GM12878 (cell line): ENCODE measurements at regions not wholly inside any gene's neighbourhood (a gene's known extent, or its start where the extent isn't known, plus 50 kb on each side); places are given as distances from the start of the nearest gene placed in this dataset.

Experiments
- ATAC-seq: fragments of 200-7000 bp; cut with Tn5 transposase; 3 replicates; pipeline ENCODE4 v1.9.1; 2020; ENCODE audit warnings: mild to moderate bottlenecking, moderate library complexity
- BruUV-seq: library from RNA; stranded (reverse); fragments of 400-500 nt; replicated peaks from 2 replicates; lab custom pipeline; 2021; lab: Mats Ljungman, UMichigan
- CTCF ChIA-PET: fragments of 300-600 bp; sonication (Branson Sonifier 250); formaldehyde crosslinking; extraction: SDS; loops from one replicate; lab custom pipeline; 2021; ENCODE audit warnings: inconsistent platforms; lab: Yijun Ruan, JAX
- POLR2A ChIA-PET: fragments of 350-600 bp; formaldehyde crosslinking; extraction: SDS; loops from one replicate; lab custom pipeline; 2021; ENCODE audit warnings: inconsistent platforms; lab: Charles Lee
- RAD21 ChIA-PET: fragments of 300-600 bp; sonication (Branson Sonifier 250); formaldehyde crosslinking; loops from one replicate; lab custom pipeline; 2023; ENCODE audit warnings: antibody characterized with exemption; ENCODE audit not compliant: unreplicated experiment; lab: Charles Lee
- SMC1A ChIA-PET: fragments of 300-600 bp; sonication (Branson Sonifier 250); formaldehyde crosslinking; loops from one replicate; lab custom pipeline; 2023; ENCODE audit not compliant: unreplicated experiment, uncharacterized antibody; lab: Charles Lee
- DNase-seq: peaks from one replicate; pipeline ENCODE4 v3.0.0-alpha.2; 2011; ENCODE audit warnings: low read depth, low spot score
- FAIRE-seq: peaks from 3 replicates; lab custom pipeline; 2011; peaks lifted over from hg19 to GRCh38; lab: Jason Lieb, UNC
- H2AFZ ChIP-seq: 2 replicates; pipeline ENCODE4 v1.6.0; 2011; ENCODE audit warnings: low read depth, low read length, control low read depth; ENCODE audit not compliant: control insufficient read depth
- H3K27ac ChIP-seq: 2 replicates; pipeline ENCODE4 v1.5.1; 2011; ENCODE audit warnings: control low read depth; ENCODE audit not compliant: control insufficient read depth, insufficient read depth
- H3K27me3 ChIP-seq, 2 experiments: replicated peaks in 1 of 2; 2 replicates each; pipeline versions ENCODE4 v1.6.0 to v1.6.1; 2011; ENCODE audit warnings: low read length in 1 of 2; ENCODE audit not compliant: control insufficient read depth in 2 of 2, insufficient read depth in 2 of 2
- H3K36me3 ChIP-seq, 2 experiments: 2 replicates each; pipeline ENCODE4 v1.5.1; 2011; ENCODE audit warnings: low read length in 1 of 2; ENCODE audit not compliant: control insufficient read depth in 2 of 2, insufficient read depth in 2 of 2
- H3K4me1 ChIP-seq: 2 replicates; pipeline ENCODE4 v1.6.1; 2011; ENCODE audit warnings: mild to moderate bottlenecking, low read length, moderate library complexity, mixed read lengths; ENCODE audit not compliant: control insufficient read depth, insufficient read depth
- H3K4me2 ChIP-seq: 2 replicates; pipeline ENCODE4 v1.6.0; 2011; ENCODE audit warnings: control low read depth; ENCODE audit not compliant: control insufficient read depth, insufficient read depth
- H3K4me3 ChIP-seq: fragments of 200-600 bp; sonication (generic); 2 replicates; pipeline ENCODE4 v1.5.1; 2016
- H3K79me2 ChIP-seq: 2 replicates; pipeline ENCODE4 v1.6.0; 2011; ENCODE audit warnings: low read length; ENCODE audit not compliant: control insufficient read depth, insufficient read depth
- H3K9ac ChIP-seq: 2 replicates; pipeline ENCODE4 v1.8.0; 2011; ENCODE audit warnings: low read length, control low read depth, mixed read lengths; ENCODE audit not compliant: control insufficient read depth, insufficient read depth
- H3K9me3 ChIP-seq: replicated peaks from 3 replicates; pipeline ENCODE4 v1.5.1; 2011; ENCODE audit warnings: mild to moderate bottlenecking, low read length; ENCODE audit not compliant: control insufficient read depth, insufficient read depth
- H4K20me1 ChIP-seq: 2 replicates; pipeline ENCODE4 v1.6.0; 2011; ENCODE audit not compliant: control insufficient read depth, insufficient read depth
- CHD1 ChIP-seq: IDR thresholded peaks from 2 replicates; pipeline ENCODE4 v1.6.1; 2012; ENCODE audit warnings: low read depth, low read length, improper control_type of control experiment
- CREB1 ChIP-seq: IDR thresholded peaks from 2 replicates; pipeline ENCODE4 v1.6.1; 2012; ENCODE audit warnings: low read depth, mild to moderate bottlenecking, inconsistent platforms
- FOS ChIP-seq: IDR thresholded peaks from 3 replicates; pipeline ENCODE4 v1.6.1; 2011; ENCODE audit warnings: borderline replicate concordance; ENCODE audit not compliant: insufficient read length; ENCODE audit errors: extremely low read depth
- HCFC1 ChIP-seq: fragments of 150-350 bp; IDR thresholded peaks from 2 replicates; pipeline ENCODE4 v1.6.1; 2014; ENCODE audit warnings: low read length
- IKZF1 ChIP-seq: fragments of 450-650 bp; conservative IDR thresholded peaks from 2 replicates; pipeline ENCODE4 v1.6.1; 2017; ENCODE audit warnings: antibody characterized with exemption, mild to moderate bottlenecking
- IKZF2 ChIP-seq, 2 experiments: fragments of 450-650 bp; IDR thresholded peaks; 2 replicates each; pipeline ENCODE4 v1.6.1; 2017; ENCODE audit warnings: mild to moderate bottlenecking in 2 of 2, moderate library complexity in 2 of 2
- JUND ChIP-seq: IDR thresholded peaks from 2 replicates; pipeline ENCODE4 v1.6.1; 2012; ENCODE audit warnings: low read depth, mild to moderate bottlenecking, low read length, improper control_type of control experiment, moderate library complexity
- MEF2B ChIP-seq: fragments of 450-650 bp; IDR thresholded peaks from 2 replicates; pipeline ENCODE4 v1.6.1; 2018; ENCODE audit warnings: mild to moderate bottlenecking, moderate library complexity; ENCODE audit not compliant: partially characterized antibody, poor library complexity, severe bottlenecking
- PML ChIP-seq: IDR thresholded peaks from 2 replicates; pipeline ENCODE4 v1.6.1; 2012; ENCODE audit warnings: low read length, inconsistent platforms
- POLR2AphosphoS5 ChIP-seq: IDR thresholded peaks from 2 replicates; pipeline ENCODE4 v1.6.1; 2011; ENCODE audit warnings: mild to moderate bottlenecking, low read length, inconsistent platforms
- SMAD1 ChIP-seq: fragments of 450-650 bp; IDR thresholded peaks from 2 replicates; pipeline ENCODE4 v1.6.1; 2018; ENCODE audit warnings: mild to moderate bottlenecking, low read depth; ENCODE audit not compliant: partially characterized antibody
- SP1 ChIP-seq: IDR thresholded peaks from one replicate; pipeline ENCODE4 v1.6.1; 2011; ENCODE audit warnings: low read depth, low read length
- ZBED1 ChIP-seq: IDR thresholded peaks from 2 replicates; pipeline ENCODE4 v1.6.1; 2016; ENCODE audit warnings: borderline replicate concordance
- WGBS: methylation state at CpG from one replicate; pipeline ENCODE4 v1.1.6; 2016; ENCODE audit warnings: low lambda C conversion rate; ENCODE audit not compliant: insufficient replicate concordance, insufficient coverage; ENCODE audit errors: missing lambda C conversion rate; 5-methylcytosine and 5-hydroxymethylcytosine counted together
- in situ Hi-C: fragments of 300-500 bp; cut with MboI; formaldehyde crosslinking; loops from 9 replicates; pipeline ENCODE4 v1.14.3; 2018; ENCODE audit warnings: mixed read lengths
- intact Hi-C: fragments of 100-400 bp; cut with micrococcal nuclease; formaldehyde crosslinking; loops from one replicate; pipeline ENCODE4 v1.14.2; 2022; ENCODE audit not compliant: unreplicated experiment
- TF ChIP-seq, protein P1 (sequence below): fragments of 450-650 bp; IDR thresholded peaks from 2 replicates; pipeline ENCODE4 v1.6.1; 2018; ENCODE audit warnings: mild to moderate bottlenecking, low read depth, moderate library complexity; ENCODE audit not compliant: partially characterized antibody

DNA sequence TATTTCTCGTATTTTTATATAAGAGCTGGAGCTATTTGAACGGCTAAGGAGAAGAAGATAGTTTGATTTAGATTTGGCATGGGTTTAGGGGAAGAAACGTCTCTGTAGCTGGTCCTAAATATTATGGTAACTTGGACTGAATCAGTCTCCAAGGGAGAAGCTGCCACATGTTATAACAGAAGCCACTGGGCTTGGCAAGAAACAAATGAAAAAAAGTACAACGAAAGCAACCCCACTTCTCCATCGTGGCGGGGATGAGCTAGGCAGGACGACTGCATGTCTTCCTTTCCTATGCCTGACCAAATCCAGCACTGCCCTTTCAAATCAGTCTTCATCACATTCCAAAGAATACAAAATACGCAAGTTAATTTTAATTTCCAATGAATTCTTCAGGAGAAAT, 196.7 kb upstream of the KLF14 start:
- SMC1A ChIA-PET = interaction anchor here (0.7 to 5.8 kb wide), 8 partner anchors 12 to 77 kb away, joined by 3 to 38 read pairs (median 5); no protein-coding TSS in a partner anchor
- H3K9me3 ChIP-seq = no peaks in the 10 kb centered on the region
- DNase-seq (no peak), FAIRE-seq (no peak), ATAC-seq (no peak)
- RAD21 ChIA-PET = interaction anchor here (1.9 kb wide), 1 partner anchor 34 kb away, joined by 5 read pairs; no protein-coding TSS in a partner anchor
- peaks cover 8% of the 10 kb centered on the region for H4K20me1 ChIP-seq
- in situ Hi-C loops = no loop called here
- 0 out of 2 replicates have a peak, but pooled peaks have one; percentile 18 for TF ChIP-seq POLR2AphosphoS5
- no peak for TF ChIP-seq CREB1
- TF ChIP-seq, all 136 proteins: peak for 1
- TSS peak; percentile 1 for BruUV-seq
- POLR2A ChIA-PET = interaction anchor here (0.8 to 3.3 kb wide), 2 partner anchors 14 to 28 kb away, joined by 3 to 10 read pairs; no protein-coding TSS in a partner anchor
- Histone ChIP-seq H3K4me3 (no peak overlapping the region), H3K27me3 (no peaks in the 10 kb centered on the region), H2AFZ (no peak overlapping the region), H3K4me1 (peaks cover 8% of the 10 kb centered on the region), H3K9ac (no peak overlapping the region), H3K79me2 (peaks cover 85% of the 10 kb centered on the region), H3K36me3 (peaks cover 13 to 26% of the 10 kb centered on the region in 2 experiments), H3K27ac (peak overlapping the region; percentile 32), H3K4me2 (no peak overlapping the region; the same call in 1 of the 2 replicates)
- CTCF ChIA-PET = interaction anchor here (0.9 to 2.4 kb wide), 8 partner anchors 9 to 33 kb away, joined by 3 to 8 read pairs (median 4); no protein-coding TSS in a partner anchor
- intact Hi-C loops = no loop called here
- 26% methylated on average over 8 of the region's 8 CpGs for WGBS

DNA sequence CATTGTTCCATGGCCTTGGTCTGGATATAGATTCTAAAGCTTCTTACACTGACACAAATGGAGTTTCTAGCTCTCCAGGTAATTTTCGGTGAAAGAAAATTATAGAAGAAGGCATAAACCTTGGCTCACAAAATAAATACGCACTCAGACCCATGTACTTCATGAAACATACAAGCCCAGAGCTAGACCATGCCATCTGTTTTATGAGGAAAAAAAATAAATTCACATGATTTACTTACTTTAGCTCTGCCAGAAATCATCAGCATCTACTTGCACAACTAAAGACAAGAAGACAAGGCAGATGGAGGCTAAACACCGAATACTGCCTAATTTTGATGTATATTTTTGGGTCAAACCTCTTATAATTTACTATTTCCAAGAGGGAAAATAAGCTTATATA, 197.4 kb upstream of the KLF14 start:
- ATAC-seq (no peak), FAIRE-seq (no peak), DNase-seq (no peak)
- Histone ChIP-seq H2AFZ (no peak overlapping the region), H3K79me2 (peaks cover 86% of the 10 kb centered on the region), H3K27ac (no peak overlapping the region), H4K20me1 (peaks cover 4% of the 10 kb centered on the region; the same call in 1 of the 2 replicates), H3K4me1 (peaks cover 3% of the 10 kb centered on the region), H3K4me2 (no peak overlapping the region), H3K36me3 (peaks cover 18 to 27% of the 10 kb centered on the region in 2 experiments), H3K4me3 (no peak overlapping the region), H3K9me3 (no peaks in the 10 kb centered on the region), H3K9ac (no peak overlapping the region), H3K27me3 (no peaks in the 10 kb centered on the region)
- 100% methylated on average over 3 of the region's 3 CpGs for WGBS
- BruUV-seq = no TSS peak
- ChIA-PET RAD21 (interaction anchor here (1.9 kb wide), 1 partner anchor 34 kb away, joined by 5 read pairs; no protein-coding TSS in a partner anchor), SMC1A (interaction anchor here (0.7 to 5.8 kb wide), 9 partner anchors 10 to 58 kb away, joined by 3 to 38 read pairs (median 4); no protein-coding TSS in a partner anchor), CTCF (interaction anchor here (0.9 to 2.4 kb wide), 9 partner anchors 10 to 109 kb away, joined by 3 to 8 read pairs (median 5); no protein-coding TSS in a partner anchor), POLR2A (interaction anchor here (3.3 kb wide), 1 partner anchor 13 kb away, joined by 10 read pairs; no protein-coding TSS in a partner anchor)
- intact Hi-C loops (no loop called here), in situ Hi-C loops (no loop called here)
- TF ChIP-seq PML = no peak
- TF ChIP-seq ZBED1 = no peak
- TF ChIP-seq SP1 = no peak
- TF ChIP-seq JUND = no peak
- no peak for TF ChIP-seq IKZF2 (IDR thresholded peaks at IDR 0.05)
- no peak for TF ChIP-seq CHD1
- no peak for TF ChIP-seq SMAD1
- TF ChIP-seq FOS = no peak
- TF ChIP-seq IKZF1 = no peak
- no peak for TF ChIP-seq MEF2B
- TF ChIP-seq HCFC1 = no peak
- TF ChIP-seq, protein P1, sequence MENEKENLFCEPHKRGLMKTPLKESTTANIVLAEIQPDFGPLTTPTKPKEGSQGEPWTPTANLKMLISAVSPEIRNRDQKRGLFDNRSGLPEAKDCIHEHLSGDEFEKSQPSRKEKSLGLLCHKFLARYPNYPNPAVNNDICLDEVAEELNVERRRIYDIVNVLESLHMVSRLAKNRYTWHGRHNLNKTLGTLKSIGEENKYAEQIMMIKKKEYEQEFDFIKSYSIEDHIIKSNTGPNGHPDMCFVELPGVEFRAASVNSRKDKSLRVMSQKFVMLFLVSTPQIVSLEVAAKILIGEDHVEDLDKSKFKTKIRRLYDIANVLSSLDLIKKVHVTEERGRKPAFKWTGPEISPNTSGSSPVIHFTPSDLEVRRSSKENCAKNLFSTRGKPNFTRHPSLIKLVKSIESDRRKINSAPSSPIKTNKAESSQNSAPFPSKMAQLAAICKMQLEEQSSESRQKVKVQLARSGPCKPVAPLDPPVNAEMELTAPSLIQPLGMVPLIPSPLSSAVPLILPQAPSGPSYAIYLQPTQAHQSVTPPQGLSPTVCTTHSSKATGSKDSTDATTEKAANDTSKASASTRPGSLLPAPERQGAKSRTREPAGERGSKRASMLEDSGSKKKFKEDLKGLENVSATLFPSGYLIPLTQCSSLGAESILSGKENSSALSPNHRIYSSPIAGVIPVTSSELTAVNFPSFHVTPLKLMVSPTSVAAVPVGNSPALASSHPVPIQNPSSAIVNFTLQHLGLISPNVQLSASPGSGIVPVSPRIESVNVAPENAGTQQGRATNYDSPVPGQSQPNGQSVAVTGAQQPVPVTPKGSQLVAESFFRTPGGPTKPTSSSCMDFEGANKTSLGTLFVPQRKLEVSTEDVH = no peak
